HG02571 (cell line): ENCODE measurements at regions not wholly inside any gene's neighbourhood (a gene's known extent, or its start where the extent isn't known, plus 50 kb on each side); places are given as distances from the start of the nearest gene placed in this dataset.

Experiments used
- ATAC-seq: cut with Tn5 transposase; IDR thresholded peaks from one replicate; pipeline ENCODE4 v1.9.1; 2021; ENCODE audit warnings: mild to moderate bottlenecking, moderate library complexity; ENCODE audit not compliant: unreplicated experiment

- no peak for ATAC-seq
Observed at GRCh38 chr9:81490605-81491331, 198.6 kb downstream of the TLE1 start.

- ATAC-seq, result no peak
Observed at GRCh38 chr9:81489046-81489445, 200.3 kb downstream of the TLE1 start.

- ATAC-seq, result no peak
Observed at GRCh38 chr9:81480828-81481604, 208.3 kb downstream of the TLE1 start.

GRCh38 chr9:81479573-81479972 is 209.8 kb downstream of the TLE1 start:
- ATAC-seq, result no peak

GRCh38 chr9:81477669-81478068 is 211.7 kb downstream of the TLE1 start:
- no peak for ATAC-seq

- no peak for ATAC-seq
Observed at GRCh38 chr9:81476813-81477490, 212.4 kb downstream of the TLE1 start.

GRCh38 chr9:81474792-81475191 is 214.6 kb downstream of the TLE1 start:
- no peak for ATAC-seq

- no peak for ATAC-seq
Observed at GRCh38 chr9:81474125-81474524, 215.2 kb downstream of the TLE1 start.

GRCh38 chr9:81473708-81474107 is 215.6 kb downstream of the TLE1 start:
- ATAC-seq, result no peak

- no peak for ATAC-seq
Observed at GRCh38 chr9:81473206-81473605, 216.1 kb downstream of the TLE1 start.

GRCh38 chr9:81472701-81473100 is 216.6 kb downstream of the TLE1 start:
- ATAC-seq, result no peak

- ATAC-seq, result no peak
Observed at GRCh38 chr9:81470864-81471263, 218.5 kb downstream of the TLE1 start.

GRCh38 chr9:81468084-81468595 is 221.2 kb downstream of the TLE1 start:
- ATAC-seq, result no peak

- no peak for ATAC-seq
Observed at GRCh38 chr9:81466981-81467380, 222.4 kb downstream of the TLE1 start.

GRCh38 chr9:81465468-81466011 is 223.8 kb downstream of the TLE1 start:
- ATAC-seq, result no peak

GRCh38 chr9:81462801-81463200 is 226.5 kb downstream of the TLE1 start:
- no peak for ATAC-seq

- ATAC-seq, result no peak
Observed at GRCh38 chr9:81461196-81461595, 228.2 kb downstream of the TLE1 start.

- no peak for ATAC-seq
Observed at GRCh38 chr9:81460693-81461092, 228.7 kb downstream of the TLE1 start.

- no peak for ATAC-seq
Observed at GRCh38 chr9:81459591-81459990, 229.8 kb downstream of the TLE1 start.

GRCh38 chr9:81456431-81457006 is 232.8 kb downstream of the TLE1 start:
- ATAC-seq, result no peak
